ENCODE measurements at regions not wholly inside any gene's neighbourhood (a gene's known extent, or its start where the extent isn't known, plus 50 kb on each side); places are given as distances from the start of the nearest gene placed in this dataset.

- no peak overlapping the region for H3K4me3 ChIP-seq
- FAIRE-seq = no peak
- ChIA-PET CTCF (interaction anchor here (10.7 kb wide), 1 partner anchor 18 kb away, joined by 122 read pairs; no protein-coding TSS in a partner anchor), SMC1A (ENCODE audit: uncharacterized antibody, unreplicated experiment) (interaction anchor here (1.0 to 5.0 kb wide), 3 partner anchors 12 to 31 kb away, joined by 3 to 39 read pairs (median 4); no protein-coding TSS in a partner anchor), RAD21 (ENCODE audit: unreplicated experiment) (interaction anchor here (0.6 to 6.6 kb wide), 5 partner anchors 12 to 568 kb away, joined by 3 to 83 read pairs (median 6); no protein-coding TSS in a partner anchor), POLR2A (no interaction called here)
- no peak overlapping the region for H3K27ac ChIP-seq (ENCODE audit: control insufficient read depth, insufficient read depth)
- H3K79me2 ChIP-seq (ENCODE audit: control insufficient read depth, insufficient read depth, low read length) = no peaks in the 10 kb centered on the region
- TF ChIP-seq, protein P1, sequence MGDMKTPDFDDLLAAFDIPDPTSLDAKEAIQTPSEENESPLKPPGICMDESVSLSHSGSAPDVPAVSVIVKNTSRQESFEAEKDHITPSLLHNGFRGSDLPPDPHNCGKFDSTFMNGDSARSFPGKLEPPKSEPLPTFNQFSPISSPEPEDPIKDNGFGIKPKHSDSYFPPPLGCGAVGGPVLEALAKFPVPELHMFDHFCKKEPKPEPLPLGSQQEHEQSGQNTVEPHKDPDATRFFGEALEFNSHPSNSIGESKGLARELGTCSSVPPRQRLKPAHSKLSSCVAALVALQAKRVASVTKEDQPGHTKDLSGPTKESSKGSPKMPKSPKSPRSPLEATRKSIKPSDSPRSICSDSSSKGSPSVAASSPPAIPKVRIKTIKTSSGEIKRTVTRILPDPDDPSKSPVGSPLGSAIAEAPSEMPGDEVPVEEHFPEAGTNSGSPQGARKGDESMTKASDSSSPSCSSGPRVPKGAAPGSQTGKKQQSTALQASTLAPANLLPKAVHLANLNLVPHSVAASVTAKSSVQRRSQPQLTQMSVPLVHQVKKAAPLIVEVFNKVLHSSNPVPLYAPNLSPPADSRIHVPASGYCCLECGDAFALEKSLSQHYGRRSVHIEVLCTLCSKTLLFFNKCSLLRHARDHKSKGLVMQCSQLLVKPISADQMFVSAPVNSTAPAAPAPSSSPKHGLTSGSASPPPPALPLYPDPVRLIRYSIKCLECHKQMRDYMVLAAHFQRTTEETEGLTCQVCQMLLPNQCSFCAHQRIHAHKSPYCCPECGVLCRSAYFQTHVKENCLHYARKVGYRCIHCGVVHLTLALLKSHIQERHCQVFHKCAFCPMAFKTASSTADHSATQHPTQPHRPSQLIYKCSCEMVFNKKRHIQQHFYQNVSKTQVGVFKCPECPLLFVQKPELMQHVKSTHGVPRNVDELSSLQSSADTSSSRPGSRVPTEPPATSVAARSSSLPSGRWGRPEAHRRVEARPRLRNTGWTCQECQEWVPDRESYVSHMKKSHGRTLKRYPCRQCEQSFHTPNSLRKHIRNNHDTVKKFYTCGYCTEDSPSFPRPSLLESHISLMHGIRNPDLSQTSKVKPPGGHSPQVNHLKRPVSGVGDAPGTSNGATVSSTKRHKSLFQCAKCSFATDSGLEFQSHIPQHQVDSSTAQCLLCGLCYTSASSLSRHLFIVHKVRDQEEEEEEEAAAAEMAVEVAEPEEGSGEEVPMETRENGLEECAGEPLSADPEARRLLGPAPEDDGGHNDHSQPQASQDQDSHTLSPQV (IDR thresholded peaks at IDR 0.05) = no peak
- TF ChIP-seq TCF12 (IDR thresholded peaks at IDR 0.05; ENCODE audit: low read depth, low read length) = 0 out of 2 replicates have a peak, but pooled peaks have one; percentile 36
- H3K36me3 ChIP-seq (ENCODE audit: control insufficient read depth in 2 of 2, insufficient read depth in 2 of 2, low read length in 1 of 2) = no peaks in the 10 kb centered on the region
- in situ Hi-C loops (cut with MboI) (no loop called here), intact Hi-C loops (cut with micrococcal nuclease; ENCODE audit: unreplicated experiment) (loop anchor here (5.0 kb wide), 1 partner anchor 33 kb away; no protein-coding TSS in a partner anchor)
- H3K9ac ChIP-seq (ENCODE audit: control insufficient read depth, insufficient read depth, low read length) = no peak overlapping the region
- DNase-seq (ENCODE audit: low read depth, low spot score) = no peak
- no peak for ATAC-seq
- no peaks in the 10 kb centered on the region for H3K9me3 ChIP-seq (replicated peaks; ENCODE audit: control insufficient read depth, insufficient read depth, low read length)
- H2AFZ ChIP-seq (ENCODE audit: control insufficient read depth, low read depth, low read length) = peak overlapping the region; percentile 33
- WGBS (ENCODE audit: insufficient coverage, insufficient replicate concordance, low lambda C conversion rate, missing lambda C conversion rate) = 28% methylated on average over 2 of the region's 2 CpGs
- no peak overlapping the region; the same call in 1 of the 2 replicates for H3K4me2 ChIP-seq (ENCODE audit: control insufficient read depth, insufficient read depth)
- peaks cover 37% of the 10 kb centered on the region for H3K4me1 ChIP-seq (ENCODE audit: control insufficient read depth, insufficient read depth, low read length)
- H3K27me3 ChIP-seq (replicated peaks in 1 of 2; ENCODE audit: control insufficient read depth in 2 of 2, insufficient read depth in 2 of 2, low read length in 1 of 2) = no peaks in the 10 kb centered on the region
- BruUV-seq (replicated peaks) = no TSS peak
- no peaks in the 10 kb centered on the region for H4K20me1 ChIP-seq (ENCODE audit: control insufficient read depth, insufficient read depth)
These were observed 144.1 kb downstream of the KLF13 start for GRCh38 chr15:31470756-31471155.

Data from GM12878 (cell line).